OCI-LY3 (cell line): ENCODE measurements at regions not wholly inside any gene's neighbourhood (a gene's known extent, or its start where the extent isn't known, plus 50 kb on each side); places are given as distances from the start of the nearest gene placed in this dataset.

Source experiments
- H2AFZ ChIP-seq: fragments of 200-600, 300-600 bp; shearing (Covaris generic); 2 replicates; pipeline ENCODE4 v1.6.0; 2014; ENCODE audit warnings: antibody characterized with exemption, low read depth, low read length
- H3K27ac ChIP-seq: fragments of 200-600, 300-600 bp; sonication (generic); 2 replicates; pipeline ENCODE4 v1.5.1; 2014; ENCODE audit warnings: mild to moderate bottlenecking, low read length, moderate library complexity, mixed read lengths
- H3K27me3 ChIP-seq: fragments of 200-600, 300-600 bp; sonication (generic); 2 replicates; pipeline ENCODE4 v1.6.1; 2014; ENCODE audit warnings: low read depth, low read length, mixed read lengths
- H3K36me3 ChIP-seq: fragments of 200-600, 300-600 bp; sonication (generic); replicated peaks from 2 replicates; pipeline ENCODE3; 2014; ENCODE audit warnings: low read depth, low read length, mixed read lengths
- H3K4me1 ChIP-seq: fragments of 300-600, 200-600 bp; sonication (generic); 2 replicates; pipeline ENCODE4 v1.6.1; 2014; ENCODE audit warnings: low read length, mixed read lengths
- H3K4me2 ChIP-seq: fragments of 200-600, 300-600 bp; sonication (generic); 2 replicates; pipeline ENCODE4 v1.6.1; 2014; ENCODE audit warnings: low read length, mixed read lengths
- H3K4me3 ChIP-seq: fragments of 300-600, 200-600 bp; sonication (generic); 2 replicates; pipeline ENCODE4 v1.5.1; 2014; ENCODE audit warnings: antibody characterized with exemption, mild to moderate bottlenecking, low read length, moderate library complexity
- H3K79me2 ChIP-seq: fragments of 300-600, 200-600 bp; shearing (Covaris generic); 2 replicates; pipeline ENCODE4 v1.6.1; 2014; ENCODE audit warnings: mild to moderate bottlenecking, low read length, mixed read lengths
- H3K9ac ChIP-seq: fragments of 300-600, 200-600 bp; shearing (Covaris generic); 2 replicates; pipeline ENCODE4 v1.6.0; 2014; ENCODE audit warnings: mild to moderate bottlenecking, low read length, moderate library complexity
- H3K9me3 ChIP-seq: fragments of 200-600, 300-600 bp; shearing (Covaris generic); 2 replicates; pipeline ENCODE4 v1.6.1; 2014; ENCODE audit warnings: low read length, mixed read lengths; ENCODE audit not compliant: insufficient read depth
- H4K20me1 ChIP-seq: fragments of 200-600, 300-600 bp; sonication (generic); 2 replicates; pipeline ENCODE4 v1.6.1; 2016; ENCODE audit warnings: low read length, mixed read lengths; ENCODE audit not compliant: insufficient read depth
- CTCF ChIP-seq: fragments of 200-600, 300-600 bp; sonication (generic); IDR thresholded peaks from 2 replicates; pipeline ENCODE4 v1.5.1; 2014; ENCODE audit warnings: antibody characterized with exemption, low read length, low read depth
- EZH2phosphoT487 ChIP-seq: fragments of 200-600 bp; shearing (Covaris generic); IDR thresholded peaks from 2 replicates; pipeline ENCODE4 v1.6.1; 2018; ENCODE audit warnings: antibody characterized with exemption, mixed run types, low read depth

- H4K20me1 ChIP-seq, result no peaks in the 10 kb centered on the region
- no peaks in the 10 kb centered on the region for H3K9me3 ChIP-seq
- H3K4me2 ChIP-seq, result no peak overlapping the region
- no peak overlapping the region for H3K27ac ChIP-seq
- H3K36me3 ChIP-seq, result no peaks in the 10 kb centered on the region
- no peaks in the 10 kb centered on the region for H3K4me1 ChIP-seq
- H3K9ac ChIP-seq, result no peak overlapping the region
- TF ChIP-seq EZH2phosphoT487, result no peak
- TF ChIP-seq CTCF, result no peak
- H3K27me3 ChIP-seq, result no peaks in the 10 kb centered on the region
- no peak overlapping the region for H2AFZ ChIP-seq
- H3K79me2 ChIP-seq, result no peaks in the 10 kb centered on the region
- H3K4me3 ChIP-seq, result no peak overlapping the region
Measured at GRCh38 chr12:131578828-131579470, 131.9 kb upstream of the SFSWAP start.

DNA sequence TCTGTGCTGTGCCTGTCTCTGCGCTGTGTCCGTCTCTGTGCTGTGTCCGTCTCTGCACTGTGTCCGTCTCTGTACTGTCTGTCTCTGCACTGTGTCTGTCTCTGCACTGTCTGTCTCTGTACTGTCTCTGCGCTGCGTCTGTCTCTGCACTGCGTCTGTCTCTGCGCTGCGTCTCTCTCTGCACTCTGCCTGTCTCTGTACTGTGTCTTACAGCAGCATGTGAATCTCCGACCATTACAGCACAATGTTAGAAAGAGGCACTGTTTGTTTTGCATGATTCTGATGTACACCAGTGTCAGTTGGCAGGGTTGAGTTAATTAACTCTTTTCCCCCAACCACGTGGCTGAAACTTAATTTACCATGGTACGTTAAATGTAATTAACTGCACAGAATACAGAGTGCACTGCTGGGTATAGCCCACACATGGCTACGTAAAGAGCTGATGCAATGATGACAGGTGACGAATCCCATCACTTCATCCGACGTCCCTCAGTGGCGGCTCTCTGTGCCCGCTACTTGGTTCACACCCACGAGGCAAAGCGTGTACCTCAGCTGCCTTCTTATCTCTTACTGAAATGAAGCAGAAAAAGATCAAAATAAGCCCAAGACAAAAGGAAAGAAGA, 127.7 kb upstream of the SFSWAP start:
- H2AFZ ChIP-seq, result no peak overlapping the region
- TF ChIP-seq CTCF, result no peak
- TF ChIP-seq EZH2phosphoT487, result no peak
- H3K4me2 ChIP-seq, result no peak overlapping the region
- H4K20me1 ChIP-seq, result no peaks in the 10 kb centered on the region
- H3K4me1 ChIP-seq, result no peaks in the 10 kb centered on the region
- no peak overlapping the region for H3K4me3 ChIP-seq
- H3K36me3 ChIP-seq, result no peaks in the 10 kb centered on the region
- no peaks in the 10 kb centered on the region; the same call in 1 of the 2 replicates for H3K9me3 ChIP-seq
- no peak overlapping the region for H3K27ac ChIP-seq
- H3K9ac ChIP-seq, result no peak overlapping the region
- H3K27me3 ChIP-seq, result no peaks in the 10 kb centered on the region
- no peaks in the 10 kb centered on the region for H3K79me2 ChIP-seq

GRCh38 chr12:131586269-131586668, 124.6 kb upstream of the SFSWAP start:
- H3K4me1 ChIP-seq, result no peaks in the 10 kb centered on the region
- no peaks in the 10 kb centered on the region; the same call in 1 of the 2 replicates for H3K9me3 ChIP-seq
- no peak overlapping the region for H2AFZ ChIP-seq
- H3K9ac ChIP-seq, result no peak overlapping the region
- no peaks in the 10 kb centered on the region for H3K36me3 ChIP-seq
- H3K79me2 ChIP-seq, result no peaks in the 10 kb centered on the region
- no peak overlapping the region for H3K4me2 ChIP-seq
- no peak for TF ChIP-seq CTCF
- no peak for TF ChIP-seq EZH2phosphoT487
- no peaks in the 10 kb centered on the region for H3K27me3 ChIP-seq
- no peak overlapping the region for H3K27ac ChIP-seq
- H4K20me1 ChIP-seq, result no peaks in the 10 kb centered on the region
- H3K4me3 ChIP-seq, result no peak overlapping the region

GRCh38 chr12:131586761-131587160, 124.1 kb upstream of the SFSWAP start:
- Histone ChIP-seq H4K20me1 (no peaks in the 10 kb centered on the region), H3K4me1 (no peaks in the 10 kb centered on the region), H2AFZ (no peak overlapping the region), H3K36me3 (no peaks in the 10 kb centered on the region), H3K27me3 (no peaks in the 10 kb centered on the region), H3K79me2 (no peaks in the 10 kb centered on the region), H3K9me3 (no peaks in the 10 kb centered on the region; the same call in 1 of the 2 replicates), H3K9ac (no peak overlapping the region), H3K27ac (no peak overlapping the region), H3K4me2 (no peak overlapping the region), H3K4me3 (no peak overlapping the region)
- no peak for TF ChIP-seq CTCF
- TF ChIP-seq EZH2phosphoT487, result no peak
